CD4-positive, alpha-beta memory T cell (primary cell): ENCODE measurements at regions not wholly inside any gene's neighbourhood (a gene's known extent, or its start where the extent isn't known, plus 50 kb on each side); places are given as distances from the start of the nearest gene placed in this dataset.

ENCODE experiments used
- CTCF ChIA-PET: fragments of 350-600 bp; sonication (Branson Sonifier 250); formaldehyde crosslinking; loops from one replicate; lab custom pipeline; 2021; ENCODE audit warnings: inconsistent platforms; ENCODE audit not compliant: partially characterized antibody; lab: Charles Lee
- POLR2A ChIA-PET: fragments of 350-600 bp; sonication (Branson Sonifier 250); formaldehyde crosslinking; loops from one replicate; lab custom pipeline; 2021; ENCODE audit not compliant: partially characterized antibody; lab: Charles Lee
- DNase-seq, 5 donors: peaks; one replicate each; pipeline versions ENCODE4 v3.0.0 to v3.0.0-alpha.2; 2020 to 2022; ENCODE audit warnings: mixed read lengths in 1 of 5
- H3K27ac ChIP-seq: one replicate; pipeline ENCODE4 v1.7.0; 2013; ENCODE audit warnings: low read depth, low read length
- H3K27me3 ChIP-seq: 2 replicates; pipeline ENCODE4 v1.7.0; 2013; ENCODE audit warnings: mild to moderate bottlenecking, low read length, moderate library complexity; ENCODE audit not compliant: insufficient read depth
- H3K36me3 ChIP-seq: 2 replicates; pipeline ENCODE4 v1.7.0; 2013; ENCODE audit warnings: mild to moderate bottlenecking, low read length, moderate library complexity; ENCODE audit not compliant: insufficient read depth
- H3K4me1 ChIP-seq: 2 replicates; pipeline ENCODE4 v1.7.0; 2013; ENCODE audit warnings: mild to moderate bottlenecking, low read length, moderate library complexity; ENCODE audit not compliant: insufficient read depth
- H3K4me3 ChIP-seq, 2 donors: one replicate each; pipeline ENCODE4 v1.7.0; 2013; ENCODE audit warnings: low read length in 2 of 2, mild to moderate bottlenecking in 1 of 2
- H3K9me3 ChIP-seq, 2 donors: one replicate each; pipeline ENCODE4 v1.7.0; 2013; ENCODE audit warnings: low read length in 2 of 2, control low read depth in 1 of 2; ENCODE audit not compliant: control insufficient read depth in 1 of 2
- H3K27ac Mint-ChIP-seq, 7 donors: one replicate each; pipeline ENCODE4 v1.8.0; 2020 to 2021; ENCODE audit warnings: mixed read lengths in 7 of 7, mild to moderate bottlenecking in 6 of 7, inconsistent platforms in 3 of 7, moderate library complexity in 3 of 7
- H3K27me3 Mint-ChIP-seq, 2 donors: one replicate each; pipeline ENCODE4 v1.8.0; 2020 to 2021; ENCODE audit warnings: mixed read lengths in 2 of 2
- H3K36me3 Mint-ChIP-seq, 2 donors: one replicate each; pipeline ENCODE4 v1.8.0; 2020 to 2021; ENCODE audit warnings: mixed read lengths in 2 of 2, inconsistent platforms in 1 of 2, mild to moderate bottlenecking in 1 of 2
- H3K4me1 Mint-ChIP-seq, 4 donors: one replicate each; pipeline ENCODE4 v1.8.0; 2020 to 2021; ENCODE audit warnings: mixed read lengths in 4 of 4, mild to moderate bottlenecking in 1 of 4
- H3K4me3 Mint-ChIP-seq, 8 donors: one replicate each; pipeline ENCODE4 v1.8.0; 2020 to 2021; ENCODE audit warnings: mixed read lengths in 8 of 8, mild to moderate bottlenecking in 7 of 8, moderate library complexity in 6 of 8, inconsistent platforms in 3 of 8
- H3K9me3 Mint-ChIP-seq, 8 donors: one replicate each; pipeline ENCODE4 v1.8.0; 2020 to 2021; ENCODE audit warnings: mixed read lengths in 8 of 8, mild to moderate bottlenecking in 5 of 8, inconsistent platforms in 3 of 8, moderate library complexity in 1 of 8
- intact Hi-C: fragments of 100-400 bp; cut with micrococcal nuclease; formaldehyde crosslinking; loops from one replicate; pipeline ENCODE4 v1.15.1; 2023

DNA sequence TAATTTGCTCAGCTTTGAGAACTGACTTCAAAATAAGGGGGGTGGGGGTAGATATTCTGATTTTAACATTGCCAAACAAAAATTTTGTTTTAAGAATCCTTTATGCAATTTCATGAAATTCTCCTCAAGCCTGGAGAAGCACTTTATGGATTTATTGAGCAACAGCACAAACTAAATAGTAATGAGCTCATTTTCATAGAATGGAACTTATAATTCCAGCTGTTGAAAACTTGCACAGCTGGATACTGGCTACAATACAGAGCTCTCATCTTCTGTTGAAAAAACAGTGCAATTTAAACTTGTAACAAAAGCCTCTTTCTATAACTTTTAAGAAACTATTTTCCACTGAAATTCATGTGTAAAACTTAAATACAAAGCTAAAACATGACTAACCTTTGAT lies 137.6 kb upstream of the FN1 start:
- CTCF ChIA-PET: no interaction called here
- H3K4me3 ChIP-seq: no peak overlapping the region
- no peak for DNase-seq

DNA sequence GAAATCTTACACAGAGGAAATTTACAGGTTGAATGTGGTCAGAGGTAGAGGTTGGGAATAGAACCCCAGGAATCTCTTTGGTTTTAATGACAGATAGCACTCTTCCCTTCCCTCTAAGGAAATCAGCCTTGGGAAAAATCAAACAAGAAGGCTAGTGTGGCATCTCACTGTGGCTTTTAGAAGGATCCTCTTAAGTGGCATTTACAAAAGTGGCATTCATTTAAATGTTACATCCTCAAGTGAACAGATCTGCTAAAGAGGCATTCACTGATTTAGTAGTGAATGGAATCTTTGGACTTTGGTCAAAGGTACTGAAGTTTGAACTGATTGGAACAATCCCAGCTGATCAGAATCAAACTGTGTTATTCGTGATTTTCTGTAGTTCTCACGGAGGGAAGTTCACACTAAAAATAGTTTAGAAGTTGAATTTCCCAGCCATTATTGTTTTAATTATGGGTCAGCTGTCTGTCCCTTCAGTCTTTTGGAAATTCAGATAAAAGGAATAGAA lies 136.5 kb upstream of the FN1 start:
- H3K4me3 ChIP-seq: no peak overlapping the region
- CTCF ChIA-PET: no interaction called here
- no peak overlapping the region for H3K27ac ChIP-seq
- H3K27me3 ChIP-seq: no peaks in the 10 kb centered on the region
- no peaks in the 10 kb centered on the region for H3K4me1 ChIP-seq
- H3K27ac Mint-ChIP-seq: no peak overlapping the region
- H3K9me3 Mint-ChIP-seq: no peaks in the 10 kb centered on the region
- no peak for DNase-seq
- no peaks in the 10 kb centered on the region for H3K4me1 Mint-ChIP-seq
- H3K27me3 Mint-ChIP-seq: peaks cover 0 to 4% of the 10 kb centered on the region in 2 donors
- intact Hi-C loops: no loop called here
- no peaks in the 10 kb centered on the region for H3K9me3 ChIP-seq
- H3K36me3 Mint-ChIP-seq: no peaks in the 10 kb centered on the region
- POLR2A ChIA-PET: no interaction called here
- H3K36me3 ChIP-seq: no peaks in the 10 kb centered on the region
- H3K4me3 Mint-ChIP-seq: no peak overlapping the region

More for the DNA sequence above, 137.6 kb upstream of the FN1 start:
- POLR2A ChIA-PET: interaction anchor here (0.6 kb wide), 2 partner anchors 21 to 1812 kb away, joined by 3 read pairs; no protein-coding TSS in a partner anchor
- H3K27ac Mint-ChIP-seq: no peak overlapping the region
- H3K4me1 Mint-ChIP-seq: no peaks in the 10 kb centered on the region
- intact Hi-C loops: no loop called here
- Histone ChIP-seq H3K36me3 (no peaks in the 10 kb centered on the region), H3K4me1 (no peaks in the 10 kb centered on the region), H3K27me3 (no peaks in the 10 kb centered on the region), H3K9me3 (no peaks in the 10 kb centered on the region), H3K27ac (no peak overlapping the region)
- peaks cover 0 to 4% of the 10 kb centered on the region in 2 donors for H3K27me3 Mint-ChIP-seq
- H3K36me3 Mint-ChIP-seq: no peaks in the 10 kb centered on the region
- no peak overlapping the region for H3K4me3 Mint-ChIP-seq
- H3K9me3 Mint-ChIP-seq: no peaks in the 10 kb centered on the region

DNA sequence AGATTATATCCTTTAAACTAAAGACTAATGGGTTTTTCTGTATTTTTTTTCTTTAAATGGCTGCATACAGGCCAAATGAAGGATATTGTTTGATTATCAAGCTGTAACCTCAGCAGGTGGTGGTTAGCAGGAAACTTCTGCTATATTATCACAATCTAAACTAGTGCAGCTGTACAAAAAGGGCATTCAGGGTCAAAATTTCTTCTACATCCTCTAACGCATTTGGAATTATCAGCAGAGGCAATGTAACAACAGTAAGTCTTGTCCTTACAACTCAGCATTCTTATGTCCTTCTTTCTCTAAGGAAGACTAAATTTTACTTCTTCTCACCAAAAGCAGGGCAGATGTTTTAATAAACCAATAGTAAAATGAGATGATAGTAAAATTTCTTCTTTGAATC lies 135.8 kb upstream of the FN1 start:
- intact Hi-C loops: no loop called here
- DNase-seq: no peak
- H3K27me3 Mint-ChIP-seq: peaks cover 0 to 2% of the 10 kb centered on the region in 2 donors
- ChIA-PET POLR2A (no interaction called here), CTCF (no interaction called here)
- no peaks in the 10 kb centered on the region for H3K27me3 ChIP-seq
- H3K27ac ChIP-seq: no peak overlapping the region
- H3K9me3 ChIP-seq: no peaks in the 10 kb centered on the region
- no peak overlapping the region for H3K4me3 Mint-ChIP-seq
- H3K36me3 ChIP-seq: no peaks in the 10 kb centered on the region
- no peak overlapping the region for H3K4me3 ChIP-seq
- H3K4me1 Mint-ChIP-seq: no peaks in the 10 kb centered on the region
- no peak overlapping the region for H3K27ac Mint-ChIP-seq
- no peaks in the 10 kb centered on the region for H3K9me3 Mint-ChIP-seq
- no peaks in the 10 kb centered on the region for H3K36me3 Mint-ChIP-seq
- no peaks in the 10 kb centered on the region for H3K4me1 ChIP-seq

DNA sequence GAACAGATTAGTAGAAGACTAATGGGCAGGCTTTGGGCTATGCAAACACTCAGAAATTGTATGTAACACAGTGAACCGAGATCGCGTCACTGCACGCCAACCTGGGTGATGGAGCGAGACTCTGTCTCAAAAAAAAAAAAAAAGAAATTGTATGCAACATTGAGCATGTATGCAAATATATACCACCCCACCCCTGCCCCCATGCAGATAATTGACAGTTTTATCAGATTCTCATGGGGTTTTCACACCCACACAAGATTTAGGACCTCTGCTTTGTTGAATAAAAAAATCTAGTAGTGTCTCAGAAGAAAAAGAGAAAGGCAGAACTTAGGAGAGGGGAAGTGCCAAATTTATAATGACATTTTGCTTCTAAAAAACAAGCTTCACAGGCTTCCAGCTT lies 131.6 kb upstream of the FN1 start:
- ChIA-PET POLR2A (no interaction called here), CTCF (no interaction called here)
- DNase-seq: no peak
- Histone ChIP-seq H3K4me1 (no peaks in the 10 kb centered on the region), H3K4me3 (no peak overlapping the region), H3K9me3 (no peaks in the 10 kb centered on the region), H3K36me3 (no peaks in the 10 kb centered on the region), H3K27me3 (no peaks in the 10 kb centered on the region), H3K27ac (no peak overlapping the region)
- Mint-ChIP-seq H3K36me3 (no peaks in the 10 kb centered on the region), H3K4me1 (no peaks in the 10 kb centered on the region), H3K9me3 (peaks cover 0 to 2% (median 0%) of the 10 kb centered on the region in 8 donors), H3K27me3 (peaks cover 0 to 5% of the 10 kb centered on the region in 2 donors), H3K27ac (no peak overlapping the region), H3K4me3 (no peak overlapping the region)
- intact Hi-C loops: no loop called here

DNA sequence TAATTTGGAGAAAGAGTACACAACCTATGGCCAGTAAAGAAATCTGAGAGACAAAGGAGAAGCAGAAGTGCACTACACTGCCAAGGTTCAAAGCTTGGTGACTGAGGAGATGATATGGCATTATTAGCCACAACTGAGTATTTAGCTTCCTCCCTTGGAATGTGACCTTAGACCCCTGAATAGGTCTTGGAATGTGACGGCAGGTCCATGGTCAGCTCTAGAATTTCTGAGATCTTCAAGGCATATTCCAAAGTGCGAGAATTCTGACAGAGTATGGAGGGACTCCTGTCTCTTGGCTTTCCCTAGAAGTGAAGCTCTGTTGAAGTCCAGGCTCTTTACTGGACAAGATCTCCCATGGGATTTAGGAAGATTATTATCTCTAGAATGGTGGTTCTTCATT lies 130.0 kb upstream of the FN1 start:
- POLR2A ChIA-PET: no interaction called here
- no peaks in the 10 kb centered on the region for H3K4me1 ChIP-seq
- H3K36me3 ChIP-seq: no peaks in the 10 kb centered on the region
- no peak for DNase-seq
- CTCF ChIA-PET: no interaction called here
- Mint-ChIP-seq H3K4me3 (no peak overlapping the region), H3K4me1 (no peaks in the 10 kb centered on the region), H3K27ac (no peak overlapping the region), H3K36me3 (no peaks in the 10 kb centered on the region), H3K9me3 (peaks cover 0 to 6% (median 0%) of the 10 kb centered on the region in 8 donors), H3K27me3 (peaks cover 0 to 7% of the 10 kb centered on the region in 2 donors)
- H3K27me3 ChIP-seq: no peaks in the 10 kb centered on the region
- intact Hi-C loops: no loop called here
- H3K27ac ChIP-seq: no peak overlapping the region
- no peak overlapping the region for H3K4me3 ChIP-seq
- no peaks in the 10 kb centered on the region for H3K9me3 ChIP-seq

DNA sequence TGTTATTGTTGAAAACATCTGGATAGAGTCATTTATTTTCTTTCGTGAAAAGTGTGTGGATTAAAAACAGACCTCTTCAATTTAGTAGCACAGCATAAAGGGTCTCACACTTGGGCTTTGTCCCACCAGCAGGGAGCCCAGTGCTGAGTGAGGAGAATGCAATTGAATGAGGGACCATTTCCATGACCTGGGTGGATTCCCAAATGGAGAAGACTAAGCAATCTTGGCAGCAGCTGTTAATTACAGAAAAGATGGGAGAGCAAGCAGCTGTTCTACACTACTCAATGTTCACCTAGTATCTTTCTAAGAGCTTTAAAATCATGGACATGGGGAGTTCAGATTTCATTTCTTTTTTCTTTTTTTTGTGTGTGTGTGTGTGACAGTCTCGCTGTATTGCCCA lies 121.8 kb upstream of the FN1 start:
- Histone ChIP-seq H3K36me3 (no peaks in the 10 kb centered on the region), H3K9me3 (no peaks in the 10 kb centered on the region), H3K4me3 (no peak overlapping the region), H3K4me1 (no peaks in the 10 kb centered on the region), H3K27ac (no peak overlapping the region), H3K27me3 (no peaks in the 10 kb centered on the region)
- Mint-ChIP-seq H3K27me3 (peaks cover 1% of the 10 kb centered on the region in 2 donors), H3K27ac (no peak overlapping the region), H3K4me1 (no peaks in the 10 kb centered on the region), H3K36me3 (no peaks in the 10 kb centered on the region), H3K9me3 (peaks cover 0 to 7% (median 0%) of the 10 kb centered on the region in 8 donors), H3K4me3 (no peak overlapping the region)
- intact Hi-C loops: no loop called here
- ChIA-PET CTCF (no interaction called here), POLR2A (no interaction called here)
- no peak for DNase-seq

DNA sequence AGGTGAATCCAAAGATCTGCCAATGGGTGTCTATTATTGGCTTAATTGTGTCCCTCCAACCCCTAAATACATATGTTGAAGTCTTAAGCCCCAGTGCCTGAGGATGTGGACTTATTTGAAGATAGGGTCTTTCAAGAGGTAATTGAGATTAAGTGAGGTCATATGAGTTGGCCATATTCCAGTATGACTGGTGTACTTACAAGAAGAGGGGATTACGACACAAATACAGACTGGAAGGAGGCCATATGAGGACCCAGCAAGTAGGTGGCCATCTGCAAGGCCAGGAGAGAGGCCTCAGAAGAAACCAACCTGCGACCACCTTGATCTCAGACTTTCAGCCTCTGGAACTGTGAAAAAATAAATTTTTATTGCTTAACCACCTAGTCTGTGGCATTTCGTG lies 121.1 kb upstream of the FN1 start:
- H3K36me3 Mint-ChIP-seq: no peaks in the 10 kb centered on the region
- no peaks in the 10 kb centered on the region for H3K36me3 ChIP-seq
- no peak for DNase-seq
- no peak overlapping the region for H3K4me3 ChIP-seq
- H3K9me3 Mint-ChIP-seq: peaks cover 0 to 7% (median 0%) of the 10 kb centered on the region in 8 donors
- no peaks in the 10 kb centered on the region for H3K4me1 Mint-ChIP-seq
- no peaks in the 10 kb centered on the region for H3K27me3 ChIP-seq
- POLR2A ChIA-PET: no interaction called here
- H3K27me3 Mint-ChIP-seq: peaks cover 1% of the 10 kb centered on the region in 2 donors
- H3K27ac Mint-ChIP-seq: no peak overlapping the region
- H3K4me3 Mint-ChIP-seq: no peak overlapping the region
- no peak overlapping the region for H3K27ac ChIP-seq
- intact Hi-C loops: no loop called here
- CTCF ChIA-PET: no interaction called here
- no peaks in the 10 kb centered on the region for H3K9me3 ChIP-seq
- H3K4me1 ChIP-seq: no peaks in the 10 kb centered on the region
